NCI-H748 treated with DMSO at 0.1 percent for 48 hours (cell line): ENCODE measurements at regions not wholly inside any gene's neighbourhood (a gene's known extent, or its start where the extent isn't known, plus 50 kb on each side); places are given as distances from the start of the nearest gene placed in this dataset.
A peak's percentile ranks its signal among the peaks of the same experiment; 100 is the strongest.
"Not testable (repeated sequence)": the region's sequence is repeated elsewhere in the genome, so short reads cannot be mapped to it uniquely, and the experiment has no call there.

ENCODE experiments used
- DNase-seq: peaks from one replicate; lab custom pipeline; 2025; lab: John Stamatoyannopoulos, UW

DNA sequence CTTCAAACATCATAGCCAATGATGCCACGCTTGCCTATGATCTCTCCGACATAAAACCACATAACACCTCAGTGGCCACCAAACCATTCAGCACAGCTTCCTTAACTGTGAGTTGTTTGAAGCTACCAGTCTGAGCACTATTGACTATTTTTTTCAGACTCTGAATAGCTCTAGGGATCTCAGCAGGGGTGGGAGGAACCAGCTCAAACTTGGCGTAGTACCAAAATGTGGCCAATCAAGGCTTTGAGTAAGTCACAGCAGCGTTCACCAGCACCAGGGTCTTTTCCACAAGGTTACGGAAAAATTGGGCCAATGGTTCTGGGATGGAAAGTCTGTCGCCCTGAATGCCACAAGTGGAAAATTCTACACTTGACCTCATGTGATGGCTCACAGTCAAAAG, 70.6 kb downstream of the SMPDL3A start:
- DNase-seq: no peak

DNA sequence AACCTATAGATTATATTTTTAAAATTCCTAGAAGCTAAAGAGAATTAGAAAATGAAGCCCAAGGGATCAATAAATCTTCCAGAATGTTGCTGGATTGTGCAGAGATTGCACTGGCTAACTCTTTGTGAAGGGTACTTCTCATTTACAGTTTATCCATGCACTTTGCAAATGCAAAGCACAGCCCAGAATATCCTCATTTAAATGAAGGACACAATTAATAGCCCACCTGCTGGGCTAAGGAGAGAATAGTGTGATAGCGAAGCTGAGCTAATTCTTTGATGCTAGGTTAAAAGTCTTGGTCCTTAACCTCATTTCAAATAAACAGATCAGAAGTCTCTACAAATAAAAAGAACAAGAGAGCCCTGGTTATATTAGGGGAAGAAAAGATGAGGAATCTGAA, 72.5 kb downstream of the SMPDL3A start:
- DNase-seq: no peak

DNA sequence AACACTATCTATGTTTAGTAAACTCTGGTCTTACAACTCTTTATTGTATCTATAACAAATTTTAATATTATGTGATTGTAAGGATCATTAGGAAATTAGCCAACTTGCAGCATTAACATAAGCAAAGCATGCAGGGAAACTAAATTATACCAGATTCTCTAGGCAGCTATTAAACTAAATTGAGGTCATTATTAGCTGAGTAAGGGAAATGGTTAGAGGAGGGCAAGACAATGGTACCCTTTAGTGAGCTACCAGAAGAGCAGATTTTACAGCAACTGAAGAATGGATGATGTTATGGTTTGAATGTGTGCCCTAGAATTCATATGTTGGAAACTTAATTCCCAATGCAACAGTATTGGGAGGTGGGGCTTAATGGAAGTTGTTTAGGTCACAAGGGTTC, 79.1 kb downstream of the SMPDL3A start:
- DNase-seq: no peak

DNA sequence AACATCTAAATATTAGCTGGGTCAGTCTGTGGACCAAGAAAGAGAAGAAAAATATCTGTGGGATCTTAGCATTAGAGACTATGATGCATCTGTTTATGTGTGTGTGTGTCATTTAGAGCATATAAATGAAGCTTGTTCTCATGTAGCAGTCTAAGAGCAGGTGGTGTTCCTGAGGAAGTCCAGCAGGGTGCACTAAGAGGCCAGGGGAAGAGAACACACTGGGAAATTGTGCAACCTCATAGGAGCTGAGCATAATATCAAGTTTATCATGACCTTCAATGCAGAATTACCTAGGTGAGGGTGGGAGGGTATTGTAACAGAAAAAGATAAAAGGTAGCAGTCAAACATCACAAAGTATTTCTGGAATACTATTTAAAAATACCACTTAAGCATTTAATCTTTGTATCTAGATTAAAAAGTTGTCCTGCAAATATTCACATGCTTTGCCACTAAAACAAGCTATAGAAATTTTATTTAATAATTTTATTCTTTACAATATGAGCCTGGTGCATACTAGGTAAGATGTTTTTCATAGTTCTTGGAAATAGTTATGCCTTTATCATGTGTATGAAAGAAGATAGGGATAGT, 80.5 kb downstream of the SMPDL3A start:
- peak; percentile 79 for DNase-seq

DNA sequence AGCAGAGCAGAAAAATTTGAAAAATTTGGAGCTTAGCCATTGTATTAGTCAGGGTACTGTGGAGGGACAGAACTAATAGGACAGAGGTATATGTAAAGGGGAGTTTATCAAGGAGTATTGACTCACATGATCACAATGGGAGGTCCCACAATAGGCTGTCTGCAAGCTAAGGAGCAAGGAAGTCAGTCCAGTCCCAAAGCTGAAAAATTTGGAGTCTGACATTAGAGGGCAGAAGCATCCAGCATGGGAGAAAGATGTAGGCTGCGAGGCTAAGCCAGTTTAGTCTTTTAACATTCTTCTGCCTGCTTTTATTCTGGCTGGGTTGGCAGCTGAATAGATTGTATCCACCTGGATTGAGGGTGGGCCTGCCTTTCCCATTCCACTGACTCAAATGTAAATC, 82.0 kb downstream of the SMPDL3A start:
- no peak for DNase-seq

DNA sequence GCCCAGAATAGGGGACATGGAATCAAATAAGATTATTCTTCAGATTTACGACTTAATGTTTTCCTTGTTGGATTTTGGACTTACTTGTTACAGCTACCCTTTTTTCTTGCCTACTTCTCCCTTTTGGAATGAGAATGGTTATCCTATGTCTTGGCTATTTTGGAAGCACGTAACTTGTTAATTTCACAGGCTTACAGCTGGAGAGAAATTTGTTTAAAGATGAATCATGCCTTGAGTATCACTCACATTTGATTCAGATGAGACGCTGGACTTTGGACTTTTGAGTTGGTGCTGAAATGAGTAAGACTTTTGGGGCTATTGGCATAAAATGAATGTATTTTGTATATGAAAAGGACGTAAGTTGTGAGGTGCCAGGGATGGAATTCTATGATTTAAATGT, 83.3 kb downstream of the SMPDL3A start:
- DNase-seq: no peak

DNA sequence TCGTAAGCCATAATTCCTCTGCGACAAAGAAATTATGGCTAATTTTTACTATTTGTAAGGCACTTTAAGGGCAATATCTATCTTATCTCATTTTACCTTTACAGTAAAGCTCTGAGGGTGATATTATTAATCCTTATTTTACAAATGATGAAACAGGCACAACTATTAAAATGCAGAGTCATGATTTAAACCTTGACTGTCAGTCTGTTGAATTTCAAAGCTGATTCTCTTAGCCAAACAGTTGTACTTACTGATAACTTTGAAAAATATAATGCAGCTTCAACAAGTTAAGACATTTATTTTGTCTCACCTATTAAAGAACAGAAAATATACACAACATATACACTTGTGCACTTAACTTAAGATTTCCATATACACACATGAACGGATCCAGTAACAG, 88.2 kb downstream of the SMPDL3A start:
- no peak for DNase-seq

DNA sequence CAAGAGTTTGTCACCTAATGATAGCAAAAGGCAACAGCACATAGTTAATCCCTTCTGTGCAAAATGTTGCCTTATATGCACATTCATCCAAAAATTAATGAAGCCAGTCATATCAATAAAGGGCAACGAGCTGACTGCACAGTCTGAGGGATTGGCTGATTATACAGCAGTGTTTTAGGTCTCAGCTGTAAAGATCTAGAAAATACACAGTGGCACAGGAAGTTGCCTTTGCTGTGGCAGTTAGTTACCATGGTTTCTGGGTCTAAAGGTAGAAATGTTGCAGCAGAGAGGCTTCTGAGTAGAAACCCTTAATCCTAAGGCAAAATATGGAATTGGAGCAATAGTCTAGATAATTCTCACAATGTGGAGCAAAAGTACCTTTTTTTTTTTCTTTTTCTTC, 89.7 kb downstream of the SMPDL3A start:
- no peak for DNase-seq

DNA sequence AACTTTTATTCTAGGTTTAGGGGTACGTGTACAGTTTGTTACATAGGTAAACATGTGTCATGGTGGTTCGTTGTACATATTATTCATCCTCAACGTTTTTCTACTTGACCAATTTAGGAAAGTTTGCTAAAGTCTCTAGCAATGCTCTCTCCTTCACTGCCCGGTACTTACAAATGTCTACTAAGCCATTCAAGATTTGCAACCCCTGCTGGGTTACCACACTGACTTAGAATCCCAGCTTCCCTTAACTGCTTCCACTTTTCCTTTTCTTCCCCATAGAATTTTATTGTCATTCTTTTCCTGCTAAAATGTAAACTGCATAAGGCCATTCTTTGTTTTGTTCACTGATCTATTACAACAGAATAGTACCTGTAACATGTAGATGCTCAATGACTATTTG, 97.4 kb downstream of the SMPDL3A start:
- no peak for DNase-seq

DNA sequence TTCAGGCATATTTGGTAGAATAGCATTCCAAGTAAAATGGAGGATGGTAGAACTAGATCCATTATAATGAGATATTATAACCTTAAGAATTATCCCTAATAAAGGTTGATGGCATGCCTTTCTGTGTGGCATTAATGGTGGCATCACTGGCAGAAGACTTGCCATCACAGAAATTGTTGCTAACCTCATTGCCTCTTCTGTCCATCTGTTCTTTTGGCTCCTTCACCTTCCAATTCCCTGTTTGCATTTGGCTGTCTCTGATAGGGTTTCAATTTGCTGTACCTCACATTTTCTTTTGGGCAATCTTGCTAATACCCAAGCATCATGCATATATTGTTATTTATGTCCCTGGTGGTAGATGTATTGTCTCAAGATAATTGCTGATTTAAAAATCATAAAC, 98.9 kb downstream of the SMPDL3A start:
- no peak for DNase-seq

DNA sequence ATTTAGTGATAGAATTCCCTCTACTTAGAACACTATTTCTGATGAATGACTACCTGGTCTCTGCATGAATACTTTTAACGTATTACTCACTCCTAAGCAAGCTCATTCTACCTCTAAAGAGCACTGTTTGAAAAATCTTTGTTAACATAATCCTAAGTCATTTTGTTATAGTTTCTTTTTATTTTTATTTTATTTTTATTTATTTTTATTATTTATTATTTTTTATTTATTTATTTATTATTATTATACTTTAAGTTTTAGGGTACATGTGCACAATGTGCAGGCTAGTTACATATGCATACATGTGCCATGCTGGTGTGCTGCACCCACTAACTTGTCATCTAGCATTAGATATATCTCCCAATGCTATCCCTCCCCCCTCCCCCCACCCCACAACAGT, 99.6 kb downstream of the SMPDL3A start:
- not testable (repeated sequence) for DNase-seq

DNA sequence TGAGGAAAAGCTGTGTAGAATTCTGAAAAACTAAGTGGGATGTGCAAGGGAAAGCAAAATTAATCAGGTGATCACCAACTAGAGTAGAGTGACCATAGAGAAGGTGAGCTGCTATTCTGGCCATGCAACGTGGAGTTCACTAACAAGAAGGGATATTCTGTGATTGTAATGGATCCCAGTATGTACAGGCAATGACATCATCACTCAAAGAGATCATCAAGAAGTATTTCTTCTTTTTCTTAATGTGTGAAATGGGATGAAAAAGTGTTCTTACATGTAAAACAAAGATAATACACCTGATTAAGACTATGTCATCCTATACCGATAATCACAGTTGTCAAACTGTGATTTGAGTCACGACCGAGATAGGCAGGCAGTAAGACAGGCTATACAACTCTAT, 101.2 kb downstream of the SMPDL3A start:
- DNase-seq: no peak

DNA sequence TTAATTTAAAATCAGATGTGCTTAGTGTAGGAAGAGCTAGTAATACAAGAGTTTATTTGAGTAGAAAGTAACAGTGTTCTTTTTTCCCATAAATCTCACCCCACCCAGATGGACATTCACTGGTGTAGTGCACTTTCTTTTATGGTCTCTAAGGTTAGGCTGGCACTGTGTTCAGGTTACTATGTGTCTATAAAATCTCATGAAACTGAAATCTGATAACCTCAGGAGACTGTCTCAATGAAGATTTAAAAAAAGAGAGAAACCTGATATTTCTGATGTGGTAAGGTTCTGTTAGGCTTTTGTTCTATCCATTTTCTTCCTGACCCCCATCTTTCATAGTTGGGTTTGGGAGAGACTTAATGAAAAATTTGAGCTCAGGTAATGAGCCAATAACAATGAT, 101.2 kb upstream of the CLVS2 start:
- DNase-seq: no peak

DNA sequence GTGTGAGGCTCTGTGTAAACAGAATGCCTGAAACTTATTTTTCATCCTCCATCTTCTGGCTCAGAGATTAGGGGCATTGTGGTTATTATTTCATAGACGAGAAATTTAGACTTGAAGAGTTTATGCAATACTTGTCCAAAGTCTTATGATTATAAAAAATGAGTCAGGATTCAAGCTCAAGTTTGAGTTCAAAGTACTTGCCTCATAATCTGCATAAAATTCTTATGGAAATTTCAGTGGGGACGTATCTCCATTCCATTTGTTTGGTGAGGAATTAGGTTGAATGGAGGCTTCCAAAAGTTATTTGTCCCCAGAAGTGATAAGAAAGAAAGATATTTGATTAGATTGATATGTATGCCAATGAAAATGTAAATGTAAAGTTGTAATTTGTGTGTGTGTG, 93.7 kb upstream of the CLVS2 start:
- DNase-seq: no peak

DNA sequence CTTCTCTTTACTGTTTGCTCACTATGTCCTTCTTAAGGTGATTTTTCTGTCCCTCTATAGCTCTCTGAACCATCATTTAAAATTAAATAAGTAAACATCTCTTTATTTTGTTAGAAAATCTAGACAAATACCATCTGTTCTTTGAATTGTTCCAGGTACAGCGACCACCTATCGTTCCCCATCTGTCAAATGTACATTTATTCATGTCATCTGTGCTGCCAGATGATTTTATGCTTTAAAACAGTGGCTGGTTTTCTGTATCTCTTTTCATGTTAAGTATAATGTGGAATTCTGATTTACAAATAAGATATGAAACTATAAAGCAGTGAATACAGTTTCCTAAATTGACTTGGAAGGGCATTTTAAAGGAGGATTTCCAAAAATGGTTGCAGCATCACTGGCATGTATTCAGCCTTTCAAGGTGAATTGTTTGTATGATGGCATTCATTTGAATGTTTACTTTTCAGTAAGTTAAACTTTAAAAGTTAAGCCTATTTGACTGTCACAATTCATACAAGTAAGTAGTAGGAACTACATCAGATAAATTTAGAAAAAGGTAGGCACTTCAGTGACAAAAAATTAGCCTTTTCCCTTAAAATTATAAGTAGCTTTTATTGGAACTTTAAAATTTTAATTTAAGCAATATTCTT, 92.6 kb upstream of the CLVS2 start:
- no peak for DNase-seq

DNA sequence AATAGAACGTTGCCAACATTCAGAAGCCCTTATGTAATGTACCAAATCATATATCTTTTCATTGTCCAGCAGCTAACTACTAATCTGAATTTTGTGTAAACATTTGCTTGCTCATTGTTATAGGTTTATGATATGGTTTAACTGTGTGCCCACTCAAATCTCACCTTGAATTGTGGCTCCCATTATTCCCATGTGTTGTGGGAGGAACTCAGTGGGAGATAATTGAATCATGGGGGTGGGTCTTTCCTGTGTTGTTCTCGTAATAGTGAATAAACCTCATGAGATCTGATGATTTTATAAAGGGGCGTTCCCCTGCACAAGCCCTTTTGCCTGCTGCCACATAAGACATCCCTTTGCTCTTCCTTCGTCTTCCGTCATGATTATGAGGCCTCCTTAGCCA, 91.9 kb upstream of the CLVS2 start:
- DNase-seq: peak; percentile 12

DNA sequence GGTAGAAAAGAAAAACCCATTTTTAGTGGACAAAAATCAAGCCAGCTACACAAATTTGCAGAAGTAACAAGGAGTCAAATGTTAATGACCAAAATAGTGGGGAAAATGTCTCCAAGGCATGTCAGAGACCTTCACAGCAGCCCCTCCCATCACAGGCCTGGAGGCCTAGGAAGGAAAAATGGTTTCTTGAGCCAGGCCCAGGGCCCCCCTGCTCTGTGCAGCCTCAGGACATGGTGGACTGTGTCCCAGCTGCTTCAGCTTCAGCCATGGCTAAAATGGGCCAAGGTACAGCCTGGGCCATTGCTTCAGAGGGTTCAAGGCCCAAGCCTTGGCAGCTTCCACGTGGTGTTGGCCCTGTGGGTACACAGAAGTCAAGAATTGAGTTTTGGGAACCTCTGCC, 82.5 kb upstream of the CLVS2 start:
- no peak for DNase-seq

DNA sequence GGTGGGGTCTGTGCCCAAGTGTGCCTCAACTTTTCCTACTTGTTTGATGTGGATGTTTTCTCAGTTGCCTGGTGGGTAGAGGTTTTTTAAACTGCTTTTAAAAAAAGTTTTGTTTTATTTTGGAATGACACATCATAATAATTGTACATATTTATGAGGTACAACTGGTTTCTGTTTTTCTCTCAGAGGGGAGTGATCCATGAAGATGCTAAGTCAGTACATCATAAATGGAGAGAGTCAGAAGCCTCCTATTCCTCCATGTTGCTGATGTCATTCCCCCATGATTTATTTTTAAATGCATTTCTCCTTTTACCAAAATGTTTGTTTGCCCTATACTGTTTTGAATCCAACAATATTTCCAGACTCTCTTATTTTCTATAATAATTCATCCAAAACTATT, 77.3 kb upstream of the CLVS2 start:
- no peak for DNase-seq

DNA sequence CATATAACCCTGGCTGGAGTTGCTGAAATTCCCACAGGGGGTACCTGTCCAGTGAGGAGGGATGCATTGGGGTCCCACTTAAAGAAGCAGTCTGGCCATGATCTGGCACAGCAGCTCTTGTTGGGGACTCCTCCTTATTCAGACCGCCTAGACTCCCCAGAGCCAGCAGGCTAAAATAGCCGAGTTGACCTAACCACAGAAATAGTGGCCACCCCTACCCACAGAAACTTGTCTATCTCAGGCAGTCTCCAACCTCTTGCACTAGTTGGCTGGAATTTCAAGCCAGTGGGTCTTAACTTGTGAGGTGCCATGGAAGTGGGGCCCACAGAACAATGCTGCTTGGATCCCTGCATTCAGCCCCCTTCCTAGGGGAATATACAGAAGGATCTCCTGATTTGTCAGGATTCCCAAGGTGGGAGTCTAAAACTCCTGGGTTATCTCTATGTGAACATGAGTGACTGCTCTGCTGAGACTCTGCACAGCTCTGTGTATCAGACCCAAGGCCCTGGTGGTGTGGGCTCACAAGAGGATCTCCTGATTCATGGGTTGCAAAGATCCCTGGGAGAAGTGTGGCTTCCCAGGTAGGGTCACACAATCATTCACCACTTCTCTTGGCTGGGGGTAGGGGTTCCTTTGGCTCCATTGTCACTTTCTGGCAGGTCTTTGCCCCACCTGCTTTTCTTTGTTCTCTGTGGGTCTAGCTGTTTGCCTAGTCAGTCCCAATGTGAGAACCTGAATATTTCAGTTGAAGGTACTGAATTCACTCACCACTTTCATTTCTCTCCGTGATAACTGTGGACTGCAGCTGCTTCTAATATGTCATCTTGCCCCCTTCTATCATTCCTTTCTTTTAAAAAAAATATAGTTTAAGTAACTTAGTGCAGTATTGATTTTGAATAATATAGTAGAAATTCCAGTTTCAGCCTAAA, 65.5 kb upstream of the CLVS2 start:
- no peak for DNase-seq

DNA sequence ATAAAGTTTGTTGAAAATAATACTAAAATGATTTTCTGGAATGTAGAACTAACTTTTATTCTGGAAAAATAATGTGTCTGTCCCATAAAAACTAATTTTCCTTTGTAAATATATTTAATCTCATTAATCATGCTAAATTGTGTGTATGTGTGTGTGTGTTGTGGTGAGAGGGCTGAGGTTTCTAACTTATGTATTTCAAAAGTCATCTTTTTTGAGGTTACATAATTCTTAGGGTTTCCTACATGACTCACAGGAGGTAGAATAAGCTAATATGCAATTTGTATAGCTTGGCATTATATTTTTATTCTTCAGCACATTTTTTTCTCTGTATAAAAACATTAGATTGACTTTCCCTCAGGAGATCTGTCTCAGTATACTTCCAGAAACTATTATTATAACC, 64.1 kb upstream of the CLVS2 start:
- DNase-seq: no peak

DNA sequence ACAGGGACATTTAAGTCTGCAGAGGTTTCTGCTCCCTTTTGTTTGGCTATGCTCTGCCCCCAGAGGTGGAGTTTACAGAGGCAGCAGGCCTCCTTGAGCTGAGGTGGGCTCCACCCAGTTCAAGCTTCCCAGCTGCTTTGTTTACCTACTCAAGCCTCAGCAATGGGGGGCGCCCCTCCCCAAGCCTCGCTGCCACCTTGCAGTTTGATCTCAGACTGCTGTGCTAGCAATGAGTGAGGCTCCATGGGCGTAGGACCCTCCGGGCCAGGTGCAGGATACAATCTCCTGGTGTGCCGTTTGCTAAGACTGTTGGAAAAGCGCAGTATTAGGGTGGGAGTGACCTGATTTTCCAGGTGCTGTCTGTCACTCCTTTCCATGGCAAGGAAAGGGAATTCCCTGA, 51.1 kb upstream of the CLVS2 start:
- DNase-seq: not testable (repeated sequence)
